PFSK-1 (cell line): ENCODE measurements at regions not wholly inside any gene's neighbourhood (a gene's known extent, or its start where the extent isn't known, plus 50 kb on each side); places are given as distances from the start of the nearest gene placed in this dataset.

ENCODE experiments used
- FOXP2 ChIP-seq: optimal IDR thresholded peaks from 2 replicates; pipeline ENCODE3; 2011; ENCODE audit warnings: borderline replicate concordance, control low read depth, inconsistent platforms; ENCODE audit not compliant: insufficient read depth; ENCODE audit errors: extremely low read length, extremely low read depth
- POLR2AphosphoS5 ChIP-seq: IDR thresholded peaks from 2 replicates; pipeline ENCODE4 v1.6.1; 2012; ENCODE audit warnings: low read depth, mild to moderate bottlenecking, control low read depth, low read length, moderate library complexity
- TAF1 ChIP-seq: IDR thresholded peaks from 2 replicates; pipeline ENCODE4 v1.6.1; 2012; ENCODE audit warnings: low read length, control low read depth, borderline replicate concordance; ENCODE audit not compliant: insufficient read depth
- TF ChIP-seq, protein P1 (sequence below), 2 experiments: IDR thresholded peaks; 2 replicates each; pipeline versions ENCODE4 v1.6.1 to v1.8.0; 2011 to 2012; ENCODE audit warnings: low read depth in 2 of 2, low read length in 2 of 2, control low read depth in 1 of 2, inconsistent platforms in 1 of 2, mild to moderate bottlenecking in 1 of 2, moderate library complexity in 1 of 2; ENCODE audit not compliant: insufficient read depth in 1 of 2

DNA sequence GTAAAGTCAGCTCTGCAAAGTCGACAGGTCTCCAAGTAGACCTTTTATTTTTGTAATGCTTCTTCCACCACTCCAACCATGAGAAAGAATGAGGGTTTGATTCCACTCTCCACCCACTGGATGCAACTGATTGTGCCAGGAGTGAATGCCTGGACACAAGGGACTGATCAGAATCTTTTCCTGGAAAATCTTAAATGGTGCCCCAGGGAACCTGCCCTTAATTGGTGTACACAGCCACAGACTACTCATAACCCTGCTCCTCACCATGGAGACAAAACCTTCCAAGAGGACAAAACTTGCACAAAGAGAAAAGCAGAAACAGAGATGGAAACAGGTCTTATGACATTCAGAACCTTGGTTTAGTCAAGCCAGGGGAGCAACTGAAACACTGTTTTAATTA, 208.6 kb upstream of the BRINP1 start:
- TF ChIP-seq, protein P1, sequence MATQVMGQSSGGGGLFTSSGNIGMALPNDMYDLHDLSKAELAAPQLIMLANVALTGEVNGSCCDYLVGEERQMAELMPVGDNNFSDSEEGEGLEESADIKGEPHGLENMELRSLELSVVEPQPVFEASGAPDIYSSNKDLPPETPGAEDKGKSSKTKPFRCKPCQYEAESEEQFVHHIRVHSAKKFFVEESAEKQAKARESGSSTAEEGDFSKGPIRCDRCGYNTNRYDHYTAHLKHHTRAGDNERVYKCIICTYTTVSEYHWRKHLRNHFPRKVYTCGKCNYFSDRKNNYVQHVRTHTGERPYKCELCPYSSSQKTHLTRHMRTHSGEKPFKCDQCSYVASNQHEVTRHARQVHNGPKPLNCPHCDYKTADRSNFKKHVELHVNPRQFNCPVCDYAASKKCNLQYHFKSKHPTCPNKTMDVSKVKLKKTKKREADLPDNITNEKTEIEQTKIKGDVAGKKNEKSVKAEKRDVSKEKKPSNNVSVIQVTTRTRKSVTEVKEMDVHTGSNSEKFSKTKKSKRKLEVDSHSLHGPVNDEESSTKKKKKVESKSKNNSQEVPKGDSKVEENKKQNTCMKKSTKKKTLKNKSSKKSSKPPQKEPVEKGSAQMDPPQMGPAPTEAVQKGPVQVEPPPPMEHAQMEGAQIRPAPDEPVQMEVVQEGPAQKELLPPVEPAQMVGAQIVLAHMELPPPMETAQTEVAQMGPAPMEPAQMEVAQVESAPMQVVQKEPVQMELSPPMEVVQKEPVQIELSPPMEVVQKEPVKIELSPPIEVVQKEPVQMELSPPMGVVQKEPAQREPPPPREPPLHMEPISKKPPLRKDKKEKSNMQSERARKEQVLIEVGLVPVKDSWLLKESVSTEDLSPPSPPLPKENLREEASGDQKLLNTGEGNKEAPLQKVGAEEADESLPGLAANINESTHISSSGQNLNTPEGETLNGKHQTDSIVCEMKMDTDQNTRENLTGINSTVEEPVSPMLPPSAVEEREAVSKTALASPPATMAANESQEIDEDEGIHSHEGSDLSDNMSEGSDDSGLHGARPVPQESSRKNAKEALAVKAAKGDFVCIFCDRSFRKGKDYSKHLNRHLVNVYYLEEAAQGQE (IDR thresholded peaks at IDR 0.05; ENCODE audit: insufficient read depth in 1 of 2, low read depth in 2 of 2, low read length in 2 of 2): no peak
- TF ChIP-seq POLR2AphosphoS5 (no peak), FOXP2 (no peak), TAF1 (no peak)
